Right lobe of liver (tissue), 6 donors: ENCODE measurements at regions not wholly inside any gene's neighbourhood (a gene's known extent, or its start where the extent isn't known, plus 50 kb on each side); places are given as distances from the start of the nearest gene placed in this dataset.

Experiments
- ATAC-seq, 4 donors: fragments of 200-7000 bp; cut with Tn5 transposase; one replicate each; pipeline ENCODE4 v1.9.1; 2020; ENCODE audit warnings: mild to moderate bottlenecking in 4 of 4, moderate library complexity in 4 of 4
- DNase-seq, 3 donors: peaks; one replicate each; pipeline ENCODE4 v3.0.0-alpha.2; 2020
- H3K27ac ChIP-seq, 3 donors: fragments of 200-600 bp; one replicate each; pipeline ENCODE4 v1.8.0; 2022
- H3K27me3 ChIP-seq, 2 donors: fragments of 200-600 bp; one replicate each; pipeline ENCODE4 v1.8.0; 2022
- H3K36me3 ChIP-seq, 4 donors: fragments of 200-600 bp; sonication (generic) in 1 of 4; one replicate each; pipeline versions ENCODE4 v1.5.1 to v1.8.0; 2017 to 2022; ENCODE audit warnings: control low read depth in 1 of 4
- H3K4me1 ChIP-seq, 4 donors: fragments of 200-600 bp; sonication (generic) in 1 of 4; one replicate each; pipeline versions ENCODE4 v1.5.1 to v1.8.0; 2017 to 2022; ENCODE audit warnings: control low read depth in 1 of 4
- H3K4me3 ChIP-seq, 3 donors: fragments of 200-600 bp; one replicate each; pipeline ENCODE4 v1.8.0; 2022
- H3K9me3 ChIP-seq, 4 donors: fragments of 200-600 bp; sonication (generic) in 1 of 4; one replicate each; pipeline versions ENCODE4 v1.5.1 to v1.8.0; 2017 to 2022; ENCODE audit warnings: control low read depth in 1 of 4
- POLR2A ChIP-seq: fragments of 450-650 bp; IDR thresholded peaks from one replicate; pipeline ENCODE4 v1.6.1; 2017; ENCODE audit warnings: antibody characterized with exemption, mild to moderate bottlenecking
- WGBS: methylation state at CpG from one replicate; pipeline ENCODE4 v1.1.6; 2018; ENCODE audit warnings: low coverage, low lambda C conversion rate; ENCODE audit not compliant: insufficient coverage; ENCODE audit errors: missing lambda C conversion rate; 5-methylcytosine and 5-hydroxymethylcytosine counted together
- intact Hi-C, 2 donors: fragments of 100-400 bp; cut with DNase I; formaldehyde crosslinking; loops; one replicate each; pipeline versions ENCODE4 v1.11.2 to v1.14.1; 2022
- TF ChIP-seq, protein P1 (sequence below), 4 donors: fragments of 200-600 bp in 3 of 4; fragments of 450-650 bp in 1 of 4; IDR thresholded peaks; one replicate each; pipeline versions ENCODE4 v1.5.1 to v1.8.0; 2016 to 2022; ENCODE audit warnings: antibody characterized with exemption in 4 of 4, mild to moderate bottlenecking in 2 of 4
- donor health status: DM: no; HTN: yes; CAD: no.
- donor health status: DM: no; HTN: no; CAD: no.
- donor health status: DM: no; HTN: no; CAD: no.
- donor health status: DM: no; HTN: yes; CAD: no.
- donor health status: DM: no; HTN: yes; CAD: no.

GRCh38 chr11:16604794-16605388 is 133.6 kb upstream of the C11orf58 start:
- Histone ChIP-seq H3K27ac (peak overlapping the region; percentile 73 to 84 (median 75)), H3K36me3 (no peaks in the 10 kb centered on the region), H3K27me3 (peaks cover 0 to under 1% of the 10 kb centered on the region in 2 donors), H3K4me3 (peak overlapping the region; percentile 58 to 79 (median 65)), H3K4me1 (peaks cover 0 to 18% (median 0%) of the 10 kb centered on the region in 4 donors), H3K9me3 (no peaks in the 10 kb centered on the region)
- DNase-seq (peak in 2 of 3 donors; percentile 56 to 61), ATAC-seq (peak; percentile 34 to 64 (median 62))
- TF ChIP-seq POLR2A, result no peak
- TF ChIP-seq, protein P1, sequence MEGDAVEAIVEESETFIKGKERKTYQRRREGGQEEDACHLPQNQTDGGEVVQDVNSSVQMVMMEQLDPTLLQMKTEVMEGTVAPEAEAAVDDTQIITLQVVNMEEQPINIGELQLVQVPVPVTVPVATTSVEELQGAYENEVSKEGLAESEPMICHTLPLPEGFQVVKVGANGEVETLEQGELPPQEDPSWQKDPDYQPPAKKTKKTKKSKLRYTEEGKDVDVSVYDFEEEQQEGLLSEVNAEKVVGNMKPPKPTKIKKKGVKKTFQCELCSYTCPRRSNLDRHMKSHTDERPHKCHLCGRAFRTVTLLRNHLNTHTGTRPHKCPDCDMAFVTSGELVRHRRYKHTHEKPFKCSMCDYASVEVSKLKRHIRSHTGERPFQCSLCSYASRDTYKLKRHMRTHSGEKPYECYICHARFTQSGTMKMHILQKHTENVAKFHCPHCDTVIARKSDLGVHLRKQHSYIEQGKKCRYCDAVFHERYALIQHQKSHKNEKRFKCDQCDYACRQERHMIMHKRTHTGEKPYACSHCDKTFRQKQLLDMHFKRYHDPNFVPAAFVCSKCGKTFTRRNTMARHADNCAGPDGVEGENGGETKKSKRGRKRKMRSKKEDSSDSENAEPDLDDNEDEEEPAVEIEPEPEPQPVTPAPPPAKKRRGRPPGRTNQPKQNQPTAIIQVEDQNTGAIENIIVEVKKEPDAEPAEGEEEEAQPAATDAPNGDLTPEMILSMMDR (IDR thresholded peaks at IDR 0.05), result no peak
- whole genome bisulfite sequencing, result 0% methylated on average over 27 of the region's 57 CpGs
- intact Hi-C loops, result loop anchor here in 1 of 2 donors (10.0 kb wide), 1 partner anchor 410 kb away; no protein-coding TSS in a partner anchor

GRCh38 chr11:16603890-16604793 is 134.3 kb upstream of the C11orf58 start:
- intact Hi-C loops, result loop anchor here in 1 of 2 donors (10.0 kb wide), 1 partner anchor 409 kb away; no protein-coding TSS in a partner anchor
- H3K9me3 ChIP-seq, result no peaks in the 10 kb centered on the region

DNA sequence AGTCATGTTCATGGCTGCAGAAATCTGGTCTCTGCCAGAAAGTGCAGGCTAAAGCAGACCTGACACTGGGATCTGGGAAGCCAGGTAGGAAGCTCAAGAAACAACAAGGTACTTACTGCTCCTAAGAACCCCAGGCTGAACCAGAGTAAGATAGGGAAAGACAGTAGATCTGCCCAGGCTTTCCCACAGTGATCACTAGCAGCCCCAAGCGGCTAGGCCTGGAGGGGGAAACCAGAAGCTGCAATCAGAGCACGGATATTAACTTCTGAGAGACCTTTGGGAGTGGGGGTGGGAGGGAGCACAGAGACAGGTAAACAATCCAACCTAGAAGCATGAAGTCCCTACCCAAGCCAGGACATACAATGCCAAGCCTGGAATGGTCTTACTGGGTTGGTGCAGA is 135.2 kb upstream of the C11orf58 start:
- no peak overlapping the region for H3K27ac ChIP-seq

More at GRCh38 chr11:16603890-16604793, 134.3 kb upstream of the C11orf58 start:
- 26% methylated on average over 19 of the region's 53 CpGs for WGBS
- H3K4me3 ChIP-seq, result peak overlapping the region; percentile 58 to 79 (median 65)
- peak overlapping the region; percentile 73 to 84 (median 75) for H3K27ac ChIP-seq
- H3K36me3 ChIP-seq, result no peaks in the 10 kb centered on the region
- DNase-seq (peak; percentile 60 to 78 (median 64)), ATAC-seq (peak; percentile 46 to 65 (median 57))
- TF ChIP-seq, protein P1 (IDR thresholded peaks at IDR 0.05), result no peak
- TF ChIP-seq POLR2A, result no peak
- peaks cover 0 to 18% (median 0%) of the 10 kb centered on the region in 4 donors for H3K4me1 ChIP-seq
- no peaks in the 10 kb centered on the region for H3K27me3 ChIP-seq

DNA sequence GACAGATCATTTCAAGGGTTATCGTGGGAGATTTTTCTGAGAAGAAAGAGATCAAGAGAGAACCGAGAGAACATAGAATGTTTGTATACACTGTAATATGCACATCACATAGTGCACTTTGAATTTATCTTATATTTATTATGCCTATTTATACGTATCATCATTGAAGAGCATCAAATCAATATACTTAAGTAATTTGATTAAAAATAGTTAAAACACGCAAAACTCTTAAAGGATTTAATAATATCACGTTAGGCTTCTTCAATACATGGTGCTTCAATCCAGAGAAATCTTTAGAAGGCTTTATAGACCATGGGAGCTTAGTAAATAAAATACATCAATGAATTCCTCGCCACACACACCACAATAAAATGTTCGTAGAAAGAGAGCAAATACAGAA is 139.5 kb upstream of the C11orf58 start:
- ATAC-seq, result no peak
- no peak for DNase-seq
- no peaks in the 10 kb centered on the region for H3K36me3 ChIP-seq
- no peaks in the 10 kb centered on the region for H3K27me3 ChIP-seq
- H3K9me3 ChIP-seq, result no peaks in the 10 kb centered on the region
- no peaks in the 10 kb centered on the region for H3K4me1 ChIP-seq
- H3K27ac ChIP-seq, result no peak overlapping the region
- 81% methylated on average over 7 of the region's 7 CpGs for WGBS
- intact Hi-C loops, result no loop called here
- H3K4me3 ChIP-seq, result no peak overlapping the region
- TF ChIP-seq, protein P1 (IDR thresholded peaks at IDR 0.05), result no peak
- TF ChIP-seq POLR2A, result no peak

More for the DNA sequence above, 135.2 kb upstream of the C11orf58 start:
- ATAC-seq (no peak), DNase-seq (no peak)
- Histone ChIP-seq H3K4me1 (peaks cover 0 to 18% (median 0%) of the 10 kb centered on the region in 4 donors), H3K9me3 (no peaks in the 10 kb centered on the region), H3K36me3 (no peaks in the 10 kb centered on the region), H3K4me3 (no peak overlapping the region), H3K27me3 (no peaks in the 10 kb centered on the region)
- TF ChIP-seq, protein P1 (IDR thresholded peaks at IDR 0.05), result no peak
- intact Hi-C loops, result loop anchor here in 1 of 2 donors (10.0 kb wide), 1 partner anchor 408 kb away; no protein-coding TSS in a partner anchor
- 83% methylated on average over 2 of the region's 2 CpGs for WGBS
